Stimulated activated CD4-positive, alpha-beta T cell treated with anti-CD3 and anti-CD28 coated beads, TNF-alpha, amount 100 ng/mL, for 48 hours (primary cell): ENCODE measurements at regions not wholly inside any gene's neighbourhood (a gene's known extent, or its start where the extent isn't known, plus 50 kb on each side); places are given as distances from the start of the nearest gene placed in this dataset.

Experiments
- DNase-seq, 3 donors: peaks; one replicate each; pipeline ENCODE4 v3.0.0-alpha.2; 2020; ENCODE audit warnings: low read depth in 3 of 3

DNA sequence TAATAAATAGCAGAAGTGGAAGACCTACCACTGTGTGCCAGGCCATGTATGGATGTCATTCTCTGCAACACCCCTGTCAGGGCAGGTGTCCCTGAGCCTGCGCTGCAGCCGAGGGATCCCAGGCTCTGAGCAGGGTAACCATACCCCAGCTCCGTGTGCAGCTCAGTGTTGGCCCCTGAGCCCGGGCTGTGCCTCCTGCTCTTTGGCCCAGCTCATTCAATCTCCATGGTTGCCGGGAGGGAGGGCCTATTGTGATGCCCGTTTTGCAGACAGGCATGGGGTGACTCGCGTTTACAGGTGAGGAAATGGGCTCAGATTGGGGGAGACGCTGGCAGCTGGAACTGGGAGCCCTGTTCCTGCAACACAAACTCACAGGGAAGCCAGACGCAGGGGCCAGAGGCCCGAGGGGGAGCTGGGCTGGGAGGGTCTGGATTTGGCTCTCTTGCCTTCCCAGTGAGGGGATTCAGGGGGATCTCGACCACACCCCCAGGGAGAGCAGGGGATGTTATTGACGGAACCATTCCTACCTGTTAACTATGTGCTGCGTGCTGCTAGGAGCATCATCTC lies 190.5 kb downstream of the IRF8 start:
- DNase-seq: no peak

DNA sequence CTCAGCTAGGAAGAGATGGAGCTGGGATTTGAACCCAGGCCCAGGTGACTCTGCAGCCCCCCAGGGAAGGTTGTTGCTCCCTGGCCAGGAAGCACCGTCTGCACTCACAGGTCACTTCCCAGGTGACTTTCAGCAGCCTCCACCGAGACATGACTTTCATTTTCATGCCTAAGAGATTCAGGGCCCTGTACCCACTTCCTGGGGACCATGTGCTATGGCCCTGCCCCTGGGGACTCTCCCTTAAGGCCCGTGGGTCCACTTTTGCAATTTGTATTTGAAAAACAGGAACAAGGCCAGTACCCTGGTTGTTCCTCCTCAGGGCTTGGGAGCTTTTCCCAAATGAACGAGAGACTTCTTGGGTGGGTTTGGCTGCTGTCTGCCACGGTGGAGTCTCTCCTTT lies 191.0 kb downstream of the IRF8 start:
- no peak for DNase-seq

DNA sequence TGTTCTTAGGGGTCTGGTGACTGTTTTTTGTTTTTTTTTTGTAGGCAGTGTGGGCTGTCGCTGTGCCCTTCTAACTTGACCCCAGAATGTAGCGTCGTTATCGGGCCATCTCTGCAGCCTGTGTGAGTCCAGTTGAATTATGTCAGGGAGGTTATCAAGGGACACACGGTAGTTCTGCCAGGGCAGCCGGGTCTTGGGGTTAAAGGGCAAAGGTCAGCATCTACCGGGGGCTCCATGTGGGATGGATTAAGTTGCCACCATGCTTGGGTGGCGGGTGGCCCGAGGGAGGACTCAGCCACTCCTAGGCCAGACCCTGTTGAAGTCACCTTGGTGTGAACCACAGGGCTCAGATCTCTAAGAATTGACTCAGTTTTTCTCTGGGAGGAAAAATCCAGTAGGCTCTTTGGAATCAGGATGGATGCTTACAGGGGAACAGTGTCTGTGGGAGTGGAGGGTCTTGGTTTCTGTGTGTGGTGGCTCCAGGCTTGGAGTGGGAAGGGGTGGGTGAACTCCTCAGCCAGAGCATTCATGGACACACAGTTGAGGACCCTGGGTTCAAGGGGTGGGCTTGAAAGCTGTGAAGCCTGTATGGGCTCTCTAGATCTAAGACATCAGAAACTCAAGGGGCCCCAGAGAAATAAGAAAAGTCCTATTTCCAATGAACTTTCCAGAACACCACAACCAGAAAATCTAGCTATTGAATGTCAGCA lies 191.7 kb downstream of the IRF8 start:
- DNase-seq: no peak

DNA sequence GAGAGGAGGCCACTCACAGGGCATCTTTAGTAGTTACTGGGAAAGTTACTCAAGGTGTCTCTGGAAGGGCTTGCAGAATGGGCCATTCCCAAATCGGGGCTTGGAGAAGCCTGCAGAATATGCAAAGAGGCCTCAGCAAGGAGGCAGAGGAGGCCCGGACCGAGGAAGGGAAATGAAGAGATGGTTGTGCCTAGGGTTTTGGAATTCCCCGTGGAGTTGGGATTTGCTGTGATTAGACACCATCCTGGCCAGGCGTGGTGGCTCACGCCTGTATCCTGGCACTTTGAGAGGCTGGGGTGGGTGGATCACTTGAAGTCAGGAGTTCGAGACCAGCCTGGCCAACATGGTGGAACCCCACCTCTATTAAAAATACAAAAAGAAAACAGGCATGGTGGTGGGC lies 193.0 kb downstream of the IRF8 start:
- DNase-seq: no peak

DNA sequence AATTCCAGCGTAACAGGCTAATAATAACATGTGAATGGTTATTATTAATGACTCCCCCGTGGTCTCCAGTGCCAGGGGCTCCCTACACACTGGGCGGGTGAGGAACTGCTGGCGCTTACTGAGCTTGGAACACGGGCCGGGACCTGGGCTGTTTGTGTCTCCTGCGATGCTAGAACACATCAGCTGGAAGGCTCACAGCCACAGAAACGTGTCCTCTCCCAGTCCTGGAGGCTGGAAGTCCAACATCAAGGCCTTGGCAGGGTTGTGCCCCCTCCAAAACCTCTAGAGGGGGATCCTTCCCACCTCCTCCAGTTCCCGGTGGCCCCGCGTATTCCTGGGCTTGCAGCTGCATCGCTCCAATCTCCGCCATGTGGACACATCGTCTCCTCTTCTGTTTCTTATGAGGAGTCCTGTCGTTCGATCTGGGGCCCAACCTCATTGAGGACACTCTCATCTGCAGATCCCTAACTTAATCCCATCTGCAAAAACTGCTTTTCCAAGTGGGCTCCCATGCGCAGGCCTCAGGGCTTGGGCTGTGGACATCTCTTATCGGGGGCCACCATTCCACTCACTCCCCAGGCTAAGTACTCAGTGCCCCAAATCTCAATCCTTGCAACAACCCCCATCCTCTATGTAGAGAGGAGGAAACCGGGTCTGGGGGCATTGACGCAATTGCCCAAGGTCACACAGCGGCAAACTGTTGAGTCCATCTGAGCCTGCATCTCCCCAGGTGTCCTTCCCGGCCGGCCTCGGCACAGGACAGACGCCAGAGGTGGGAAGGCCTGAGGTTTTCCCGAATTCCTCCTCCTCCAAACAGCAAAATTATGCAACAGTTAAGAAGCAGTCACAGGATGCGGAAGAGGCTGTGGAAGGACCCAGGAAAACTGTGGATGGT lies 193.9 kb downstream of the IRF8 start:
- DNase-seq: no peak

DNA sequence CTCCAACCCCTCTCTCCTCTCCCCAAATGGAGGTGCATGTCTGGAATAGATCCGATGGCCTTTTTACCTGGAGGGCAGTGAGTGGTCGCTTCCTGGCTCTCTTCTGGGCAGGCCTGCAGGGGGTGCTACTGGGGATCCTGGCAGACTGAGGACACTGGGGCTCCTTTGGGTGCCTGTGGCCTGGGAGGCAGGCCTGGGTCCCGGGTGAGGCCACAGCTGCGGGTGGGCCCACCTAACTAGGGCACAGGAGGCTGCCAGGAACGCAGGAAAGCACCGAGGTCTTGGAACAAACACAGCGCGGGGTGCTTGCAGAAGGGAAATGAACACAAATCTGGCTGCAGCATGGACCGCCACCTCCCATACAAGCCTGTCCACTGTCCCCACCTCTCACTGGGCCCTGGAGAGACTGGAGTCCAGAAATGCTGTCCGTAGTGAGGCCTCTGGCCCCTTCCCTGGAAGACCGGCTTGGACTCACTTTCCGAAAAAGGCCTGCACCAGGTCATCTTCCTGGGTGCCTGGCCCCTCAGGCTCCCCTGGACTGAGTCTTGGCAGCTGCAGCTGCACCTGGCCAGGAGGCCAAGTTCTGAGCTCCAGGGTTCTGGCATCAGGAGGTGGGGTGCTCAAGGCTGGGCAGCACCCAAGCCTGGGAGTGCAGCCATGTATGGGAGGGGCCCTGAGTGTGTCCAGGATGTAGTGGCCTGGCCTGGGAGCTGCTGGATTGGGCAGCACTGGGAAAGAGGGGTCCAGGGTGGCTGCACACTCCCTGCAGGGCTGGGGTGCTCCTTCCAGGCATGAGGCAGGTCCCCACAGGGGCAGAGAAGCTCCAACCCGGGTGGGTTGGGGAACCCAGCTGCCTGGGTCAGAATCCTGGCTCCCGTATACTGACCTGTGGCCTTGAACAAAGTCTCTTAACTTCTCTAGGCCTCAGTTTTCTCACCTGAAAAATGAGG lies 195.1 kb downstream of the IRF8 start:
- DNase-seq: no peak

DNA sequence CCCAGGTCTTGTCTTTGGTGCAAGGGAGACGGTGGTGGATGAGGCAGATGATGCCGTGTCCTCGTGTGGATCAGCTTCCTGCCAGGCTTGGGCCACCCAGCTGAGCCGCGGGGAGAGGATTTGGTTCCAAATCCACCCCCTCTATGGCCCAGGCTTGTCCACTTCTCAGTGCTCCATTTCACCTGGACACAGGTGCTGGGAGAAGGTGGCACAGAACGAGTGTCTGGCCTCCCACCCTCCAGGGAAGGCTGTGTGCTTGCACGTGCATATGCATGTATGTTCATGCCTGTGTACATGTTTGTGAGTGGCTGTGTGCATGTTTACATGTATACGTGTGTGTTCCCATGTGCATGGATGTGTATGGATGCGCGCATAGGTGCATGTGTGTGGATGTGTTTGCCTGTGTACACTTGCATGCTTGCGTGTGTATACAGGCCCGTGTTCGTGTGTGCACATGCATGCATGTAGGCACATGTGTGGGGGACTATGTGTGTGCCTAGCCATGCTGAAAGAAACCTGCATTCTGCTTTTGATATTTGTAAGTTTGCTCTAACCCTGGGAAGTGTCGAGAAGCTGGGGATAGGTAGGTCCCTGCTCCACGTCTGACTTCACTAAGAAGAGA lies 196.3 kb downstream of the IRF8 start:
- DNase-seq: no peak

DNA sequence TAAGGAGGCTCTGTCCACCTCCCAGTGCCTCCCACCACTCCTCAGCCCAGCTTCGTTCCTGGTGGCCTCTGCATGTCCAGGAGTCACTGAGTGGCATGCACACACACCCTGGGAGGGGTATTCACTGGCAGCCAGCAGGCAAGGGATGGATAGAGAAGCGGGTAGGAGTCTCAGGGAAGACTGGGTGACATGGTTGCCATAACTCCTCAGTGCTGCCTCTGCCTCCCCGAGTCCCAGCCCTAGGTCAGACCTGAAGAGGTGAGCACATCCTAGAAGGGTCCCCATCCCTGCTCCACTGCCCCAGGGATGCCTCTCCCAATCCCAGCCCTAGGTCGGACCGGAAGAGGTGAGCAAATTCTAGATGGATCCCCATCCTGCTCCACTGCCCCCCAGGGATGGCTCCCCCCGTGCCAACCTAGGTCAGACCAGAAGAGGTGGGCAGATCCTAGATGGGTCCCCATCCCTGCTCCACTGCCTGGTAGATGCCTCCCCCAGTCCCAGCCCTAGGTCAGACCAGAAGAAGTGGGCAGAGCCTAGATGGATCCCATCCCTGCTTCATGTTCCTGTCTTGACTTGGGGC lies 197.0 kb downstream of the IRF8 start:
- DNase-seq: no peak

DNA sequence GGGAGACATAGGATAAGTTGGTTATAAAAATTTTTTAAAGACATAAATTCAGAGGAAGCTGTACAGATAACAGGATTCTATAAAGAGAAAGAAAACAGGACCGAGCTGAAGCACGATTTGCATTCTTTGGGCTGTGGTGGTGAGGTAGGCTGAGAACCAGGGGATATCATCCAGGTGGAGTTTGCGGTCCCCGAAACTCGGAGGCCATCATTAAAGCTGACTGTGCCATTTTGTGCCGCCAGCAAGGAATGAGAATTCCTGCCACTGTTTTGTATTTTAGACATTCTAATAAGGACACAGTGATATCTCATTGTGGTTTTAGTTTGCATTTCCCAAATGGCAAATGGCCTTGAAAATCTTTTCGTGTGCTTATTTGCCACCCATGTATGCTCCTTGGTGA lies 197.9 kb downstream of the IRF8 start:
- DNase-seq: no peak

DNA sequence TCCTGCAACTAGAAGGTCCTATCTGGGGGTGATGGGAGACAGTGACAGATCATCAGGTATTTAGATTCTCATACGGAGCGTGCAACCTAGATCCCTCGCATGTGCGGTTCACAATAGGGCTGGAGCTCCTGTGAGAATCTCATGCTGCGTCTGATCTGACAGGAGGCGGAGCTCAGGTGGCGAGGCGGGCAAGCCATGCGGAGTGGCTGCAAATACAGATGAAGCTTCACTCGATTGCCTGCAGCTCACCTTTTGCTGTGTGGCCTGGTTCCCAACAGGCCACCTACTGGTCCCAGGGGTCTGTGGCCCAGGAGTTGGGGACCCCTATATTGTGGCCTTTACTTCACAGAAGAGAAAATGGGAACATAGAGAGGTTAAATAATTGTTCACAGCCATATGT lies 200.4 kb downstream of the IRF8 start:
- no peak for DNase-seq

DNA sequence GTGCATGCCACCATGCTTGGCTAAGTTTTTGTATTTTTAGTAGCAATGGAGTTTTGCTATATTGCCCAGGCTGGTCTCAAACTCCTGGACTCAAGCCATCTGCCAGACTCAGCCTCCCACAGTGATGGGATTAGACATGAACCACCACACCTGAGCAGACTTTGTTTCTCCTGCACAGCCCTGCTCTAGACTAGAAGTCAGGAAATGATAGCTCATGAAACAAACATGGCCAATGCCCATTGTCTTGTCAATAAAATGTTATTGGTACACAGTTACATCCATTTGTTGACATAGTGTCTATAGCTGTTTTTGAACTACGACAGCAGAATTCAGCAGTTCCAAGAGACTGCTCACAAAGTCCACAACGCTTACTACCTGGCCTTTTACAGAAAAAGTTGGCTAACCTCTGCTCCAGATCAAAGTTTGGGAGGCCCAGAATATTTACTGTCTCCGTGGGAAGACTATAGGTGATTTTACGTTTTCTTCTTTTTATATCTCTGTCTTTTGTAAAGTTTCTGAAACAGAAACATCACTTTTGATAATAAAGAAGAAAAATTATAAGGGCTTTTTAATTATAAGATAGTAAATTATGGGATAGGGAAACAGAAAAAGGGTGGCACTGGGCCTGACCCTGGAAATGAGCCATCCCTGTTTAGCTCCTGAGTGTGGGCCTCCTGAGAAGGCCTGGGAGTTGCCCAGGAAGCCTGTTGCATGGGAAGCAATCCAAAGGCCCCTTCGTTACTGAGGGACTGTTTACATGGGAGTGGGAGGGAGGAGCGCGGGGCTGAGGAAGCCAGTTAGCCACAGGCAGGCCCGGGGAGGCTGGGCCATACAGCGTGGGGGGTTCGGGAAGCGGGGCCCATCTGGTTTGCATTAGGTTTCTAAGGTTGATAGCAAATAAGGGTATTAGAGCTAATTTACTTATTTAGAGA lies 201.5 kb downstream of the IRF8 start:
- no peak for DNase-seq

DNA sequence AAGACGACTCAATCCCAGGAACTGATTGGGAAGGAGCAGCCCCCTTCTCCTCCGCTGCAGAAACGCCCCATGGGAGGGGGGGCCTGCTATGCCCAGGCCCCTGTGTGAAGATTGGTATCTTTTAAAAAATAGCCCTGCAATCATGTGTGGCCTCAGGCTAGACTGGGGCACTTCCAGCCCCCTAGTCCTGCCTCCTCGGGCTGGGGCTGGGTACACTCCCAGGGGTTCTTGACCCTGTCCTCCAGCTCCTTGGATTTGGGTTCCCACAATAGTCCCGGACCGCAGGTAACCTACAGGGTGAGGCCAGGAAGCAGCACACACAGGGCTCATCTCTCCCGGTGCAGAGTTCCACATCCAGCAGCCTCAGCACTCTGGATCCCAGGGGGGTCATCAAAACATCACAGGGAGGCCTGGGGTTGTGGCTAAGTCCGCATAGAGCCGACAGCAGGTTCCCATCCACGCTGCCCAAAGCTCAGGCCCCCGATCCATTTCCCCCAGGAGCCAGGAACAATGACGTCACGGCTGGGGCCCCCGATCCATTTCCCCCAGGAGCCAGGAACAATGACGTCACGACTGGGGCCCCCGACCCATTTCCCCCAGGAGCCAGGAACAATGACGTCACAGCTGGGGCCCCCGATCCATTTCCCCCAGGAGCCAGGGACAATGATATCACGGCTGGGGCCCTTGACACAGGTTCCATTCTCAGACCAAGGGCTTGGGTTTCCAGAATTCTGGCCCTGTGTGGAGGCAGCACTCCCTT lies 202.4 kb downstream of the IRF8 start:
- DNase-seq: no peak

DNA sequence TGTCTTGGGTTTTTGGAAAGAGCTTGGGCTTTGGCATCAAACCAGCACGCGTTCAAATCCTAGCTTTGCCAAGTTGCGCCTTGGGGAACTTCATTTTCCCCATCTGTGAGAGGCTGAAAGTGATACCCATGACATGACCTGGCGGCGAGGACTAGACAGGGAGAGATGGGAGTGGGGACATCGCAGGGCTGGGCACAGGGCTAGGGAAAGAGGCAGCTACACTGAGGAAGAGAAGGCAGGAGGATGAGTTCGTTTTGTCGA lies 202.9 kb downstream of the IRF8 start:
- no peak for DNase-seq

DNA sequence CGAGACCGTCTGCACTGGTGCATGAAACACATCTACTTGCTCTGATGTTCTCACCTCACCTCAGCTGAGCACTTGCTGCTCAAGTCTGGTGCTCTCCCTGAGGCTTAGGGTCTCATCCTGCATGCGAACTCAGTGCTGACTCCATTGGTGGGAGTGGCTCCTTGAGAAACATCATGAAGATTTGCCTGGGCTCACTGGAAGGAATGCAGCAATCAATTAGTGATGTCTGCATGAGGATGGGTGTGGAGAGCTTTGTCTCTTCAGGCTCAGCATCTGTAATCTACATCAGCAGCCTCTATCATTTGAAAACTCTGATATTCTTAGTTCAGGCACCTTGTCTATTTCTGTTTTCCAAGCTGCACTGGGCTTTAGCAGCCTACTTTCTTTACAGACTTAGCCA lies 204.4 kb downstream of the IRF8 start:
- no peak for DNase-seq

DNA sequence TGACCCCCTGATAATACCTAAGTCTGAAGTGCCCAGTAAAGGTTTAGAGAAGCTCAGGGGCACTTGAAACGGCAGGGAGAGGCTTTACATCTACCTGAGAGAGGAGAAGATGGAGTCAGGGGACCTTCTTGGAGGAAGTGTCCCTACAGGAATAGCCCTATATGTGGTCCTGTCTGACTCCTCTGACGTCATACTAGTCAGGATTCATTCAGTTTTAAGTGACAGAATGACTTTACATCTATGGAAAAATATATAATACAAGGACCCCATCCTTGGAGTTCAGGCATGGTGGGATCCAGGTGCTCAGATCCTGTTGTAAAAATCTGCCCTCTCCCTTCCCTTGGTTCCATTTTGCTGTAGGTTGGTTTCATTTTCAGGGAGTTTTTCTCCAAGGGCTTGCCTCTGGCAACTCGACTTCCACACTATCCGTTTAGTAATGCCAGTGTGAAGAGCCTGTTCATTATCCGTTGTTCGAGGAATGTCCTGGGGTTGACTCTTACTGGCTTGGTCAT lies 205.6 kb downstream of the IRF8 start:
- DNase-seq: no peak

DNA sequence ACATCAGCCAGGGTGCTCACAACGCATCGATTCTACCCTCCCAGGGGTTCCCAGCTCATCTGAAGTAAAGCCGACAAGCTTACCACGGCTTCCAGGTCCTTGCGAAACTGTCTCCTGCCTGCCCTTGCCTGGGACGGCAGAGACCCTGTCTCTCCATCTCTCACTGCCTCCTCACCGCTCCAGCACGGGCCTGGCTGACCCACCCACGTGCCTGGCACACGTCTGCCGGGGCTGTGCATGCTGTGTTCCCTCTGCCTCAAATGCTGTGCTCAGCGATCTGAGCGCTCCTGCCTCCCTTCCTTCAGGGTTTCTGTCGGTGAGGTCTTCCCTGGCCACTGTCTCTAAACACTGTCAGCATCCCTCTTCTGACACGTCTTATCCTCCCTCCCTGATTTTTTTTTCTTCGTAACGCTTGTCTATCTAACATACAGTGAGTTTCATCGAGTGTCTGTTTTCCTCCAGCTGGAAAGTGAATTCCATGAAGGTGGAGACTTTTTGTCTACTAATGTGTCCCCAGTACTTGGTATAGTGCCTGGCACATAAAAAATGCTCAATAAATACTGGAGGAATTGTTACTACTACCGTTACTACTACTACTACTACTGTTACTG lies 208.4 kb downstream of the IRF8 start:
- no peak for DNase-seq

DNA sequence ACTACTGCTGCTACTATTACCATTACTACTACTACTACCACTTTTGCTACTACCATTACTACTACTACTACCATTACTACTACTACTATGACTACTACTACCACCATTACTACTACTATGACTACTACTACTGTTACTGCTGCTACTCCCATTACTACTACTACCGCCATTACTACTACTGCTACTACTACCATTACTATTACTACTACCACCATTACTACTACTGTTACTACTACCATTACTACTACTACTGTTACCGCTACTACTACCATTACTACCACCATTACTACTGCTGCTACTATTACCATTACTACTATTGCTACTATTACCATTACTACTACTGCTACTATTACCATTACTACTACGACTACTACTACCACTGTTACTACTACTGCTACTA lies 209.1 kb downstream of the IRF8 start:
- no peak for DNase-seq

DNA sequence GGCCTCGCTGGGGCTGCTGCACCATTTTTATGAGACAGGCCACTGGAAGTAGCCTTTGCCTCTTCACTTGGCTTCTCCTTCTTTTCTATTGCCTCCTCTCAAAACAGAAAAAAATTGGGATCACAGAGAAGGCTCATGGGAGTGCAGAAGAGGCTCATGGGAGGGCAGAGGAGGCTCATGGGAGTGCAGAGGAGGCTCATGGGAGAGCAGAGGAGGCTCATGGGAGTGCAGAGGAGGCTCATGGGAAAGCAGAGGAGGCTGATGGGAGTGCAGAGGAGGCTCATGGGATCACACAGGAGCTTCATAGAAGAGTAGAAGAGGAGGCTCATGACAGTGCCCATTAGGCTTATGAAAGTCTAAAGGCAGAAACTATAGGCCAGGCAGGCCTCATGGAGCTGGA lies 211.2 kb downstream of the IRF8 start:
- no peak for DNase-seq

DNA sequence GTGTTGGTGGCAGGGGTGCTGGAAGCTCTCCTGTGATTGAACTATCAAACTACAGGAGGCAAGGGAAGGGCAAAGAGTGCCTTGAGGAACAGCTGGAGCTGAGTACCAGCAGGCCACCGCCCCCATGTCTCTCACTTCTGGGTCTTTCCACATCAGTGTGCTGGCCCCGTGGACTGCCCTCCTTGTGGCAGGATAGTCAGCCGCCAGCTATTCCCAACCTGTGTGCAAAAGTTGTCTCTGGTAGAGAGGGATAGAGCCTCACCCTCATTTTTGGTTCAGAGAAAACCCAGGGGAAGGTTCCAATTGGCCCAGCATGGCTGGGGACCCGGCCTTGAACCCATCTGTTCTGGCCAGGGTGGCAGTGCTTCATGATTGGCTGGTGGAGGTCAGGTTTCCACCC lies 211.8 kb downstream of the IRF8 start:
- no peak for DNase-seq
